SK-N-MC (cell line): ENCODE measurements at regions not wholly inside any gene's neighbourhood (a gene's known extent, or its start where the extent isn't known, plus 50 kb on each side); places are given as distances from the start of the nearest gene placed in this dataset.

Experiments used
- DNase-seq: peaks from one replicate; pipeline ENCODE4 v3.0.0-alpha.2; 2011; ENCODE audit warnings: low read depth, low spot score
- H3K27ac ChIP-seq: fragments of 200-600 bp; sonication (generic); 2 replicates; pipeline ENCODE4 v1.5.1; 2016; ENCODE audit warnings: mixed run types
- H3K36me3 ChIP-seq: fragments of 200-600 bp; sonication (generic); 2 replicates; pipeline ENCODE4 v1.6.1; 2017; ENCODE audit warnings: antibody characterized with exemption, low read length, mixed read lengths; ENCODE audit not compliant: insufficient read depth
- H3K4me3 ChIP-seq: fragments of 200-600 bp; sonication (generic); 2 replicates; pipeline ENCODE4 v1.5.1; 2016
- H3K9ac ChIP-seq: fragments of 200-600 bp; sonication (generic); 2 replicates; pipeline ENCODE4 v1.8.0; 2017; ENCODE audit warnings: mixed run types, mixed read lengths; ENCODE audit not compliant: insufficient read length
- H3K9me3 ChIP-seq: fragments of 200-600 bp; sonication (generic); 2 replicates; pipeline ENCODE4 v1.6.1; 2017; ENCODE audit warnings: low read depth, mild to moderate bottlenecking, antibody characterized with exemption, low read length, moderate library complexity, mixed read lengths
- EZH2 ChIP-seq: fragments of 200-600 bp; sonication (generic); IDR thresholded peaks from one replicate; pipeline ENCODE4 v1.6.1; 2017; ENCODE audit warnings: antibody characterized with exemption
- FOXP2 ChIP-seq: optimal IDR thresholded peaks from 2 replicates; pipeline ENCODE3; 2011; ENCODE audit warnings: mild to moderate bottlenecking, moderate library complexity; ENCODE audit not compliant: insufficient read depth; ENCODE audit errors: extremely low read length, control extremely low read depth
- POLR2AphosphoS5 ChIP-seq: IDR thresholded peaks from 2 replicates; pipeline ENCODE4 v1.6.1; 2012; ENCODE audit warnings: mild to moderate bottlenecking, low read depth, low read length, borderline replicate concordance

GRCh38 chr2:51706220-51706619 is 674.3 kb upstream of the NRXN1 start:
- no peak overlapping the region for H3K9ac ChIP-seq
- no peak overlapping the region for H3K4me3 ChIP-seq
- DNase-seq = no peak
- H3K27ac ChIP-seq = no peak overlapping the region
- no peaks in the 10 kb centered on the region for H3K9me3 ChIP-seq
- no peak for TF ChIP-seq POLR2AphosphoS5
- TF ChIP-seq FOXP2 = no peak
- no peak for TF ChIP-seq EZH2
- no peaks in the 10 kb centered on the region for H3K36me3 ChIP-seq

- no peaks in the 10 kb centered on the region for H3K9me3 ChIP-seq
- no peak overlapping the region for H3K9ac ChIP-seq
- no peaks in the 10 kb centered on the region for H3K36me3 ChIP-seq
- no peak for DNase-seq
- H3K27ac ChIP-seq = no peak overlapping the region
- no peak overlapping the region for H3K4me3 ChIP-seq
- no peak for TF ChIP-seq EZH2
- no peak for TF ChIP-seq FOXP2
- no peak for TF ChIP-seq POLR2AphosphoS5
These were observed 673.5 kb upstream of the NRXN1 start for GRCh38 chr2:51705417-51705816.

GRCh38 chr2:51698021-51698420 is 666.1 kb upstream of the NRXN1 start:
- no peaks in the 10 kb centered on the region for H3K9me3 ChIP-seq
- no peak overlapping the region for H3K27ac ChIP-seq
- DNase-seq = no peak
- H3K9ac ChIP-seq = no peak overlapping the region
- TF ChIP-seq POLR2AphosphoS5 = no peak
- no peak for TF ChIP-seq EZH2
- no peak for TF ChIP-seq FOXP2
- no peak overlapping the region for H3K4me3 ChIP-seq
- no peaks in the 10 kb centered on the region for H3K36me3 ChIP-seq

- H3K27ac ChIP-seq = no peak overlapping the region
- H3K9ac ChIP-seq = no peak overlapping the region
- H3K4me3 ChIP-seq = no peak overlapping the region
- H3K9me3 ChIP-seq = no peaks in the 10 kb centered on the region
- no peak for TF ChIP-seq EZH2
- TF ChIP-seq FOXP2 = no peak
- TF ChIP-seq POLR2AphosphoS5 = no peak
- no peak for DNase-seq
- no peaks in the 10 kb centered on the region for H3K36me3 ChIP-seq
These were observed 665.2 kb upstream of the NRXN1 start for GRCh38 chr2:51697095-51697494.

- no peak for DNase-seq
- no peak for TF ChIP-seq FOXP2
- Histone ChIP-seq H3K27ac (no peak overlapping the region), H3K36me3 (no peaks in the 10 kb centered on the region), H3K9me3 (no peaks in the 10 kb centered on the region), H3K4me3 (no peak overlapping the region), H3K9ac (no peak overlapping the region)
These were observed 663.6 kb upstream of the NRXN1 start for GRCh38 chr2:51695531-51695930.

GRCh38 chr2:51693640-51694039 is 661.7 kb upstream of the NRXN1 start:
- DNase-seq = no peak
- no peak overlapping the region for H3K9ac ChIP-seq
- TF ChIP-seq POLR2AphosphoS5 (no peak), EZH2 (no peak), FOXP2 (no peak)
- H3K4me3 ChIP-seq = no peak overlapping the region
- H3K27ac ChIP-seq = no peak overlapping the region
- no peaks in the 10 kb centered on the region for H3K9me3 ChIP-seq
- H3K36me3 ChIP-seq = no peaks in the 10 kb centered on the region

GRCh38 chr2:51681854-51682253 is 649.9 kb upstream of the NRXN1 start:
- no peak for DNase-seq
- no peak for TF ChIP-seq POLR2AphosphoS5
- TF ChIP-seq EZH2 = no peak
- TF ChIP-seq FOXP2 = no peak
- H3K27ac ChIP-seq = no peak overlapping the region
- H3K9ac ChIP-seq = no peak overlapping the region
- no peaks in the 10 kb centered on the region for H3K36me3 ChIP-seq
- H3K4me3 ChIP-seq = no peak overlapping the region
- H3K9me3 ChIP-seq = no peaks in the 10 kb centered on the region; the same call in 1 of the 2 replicates

- no peak overlapping the region for H3K27ac ChIP-seq
- no peaks in the 10 kb centered on the region for H3K36me3 ChIP-seq
- no peaks in the 10 kb centered on the region for H3K9me3 ChIP-seq
- H3K9ac ChIP-seq = no peak overlapping the region
- TF ChIP-seq EZH2 = no peak
- TF ChIP-seq POLR2AphosphoS5 = no peak
- no peak for TF ChIP-seq FOXP2
- H3K4me3 ChIP-seq = no peak overlapping the region
- no peak for DNase-seq
These were observed 641.7 kb upstream of the NRXN1 start for GRCh38 chr2:51673628-51674027.

- Histone ChIP-seq H3K9me3 (no peaks in the 10 kb centered on the region), H3K27ac (no peak overlapping the region), H3K4me3 (no peak overlapping the region), H3K36me3 (no peaks in the 10 kb centered on the region), H3K9ac (no peak overlapping the region)
- DNase-seq = no peak
- TF ChIP-seq FOXP2 (no peak), POLR2AphosphoS5 (no peak), EZH2 (no peak)
These were observed 635.7 kb upstream of the NRXN1 start for GRCh38 chr2:51667679-51668078.
